Caco-2 (cell line): ENCODE measurements at regions not wholly inside any gene's neighbourhood (a gene's known extent, or its start where the extent isn't known, plus 50 kb on each side); places are given as distances from the start of the nearest gene placed in this dataset.

Experiments
- BruUV-seq: library from RNA; stranded (reverse); fragments of 400-500 nt; replicated peaks from 2 replicates; lab custom pipeline; 2021; lab: Mats Ljungman, UMichigan
- CTCF ChIA-PET: fragments of 300-600 bp; sonication (Branson Sonifier 250); formaldehyde crosslinking; loops from one replicate; lab custom pipeline; 2022; ENCODE audit warnings: antibody characterized with exemption; lab: Charles Lee
- POLR2A ChIA-PET: fragments of 300-600 bp; sonication (Branson Sonifier 250); formaldehyde crosslinking; loops from one replicate; lab custom pipeline; 2022; ENCODE audit warnings: antibody characterized with exemption; lab: Charles Lee
- DNase-seq, 2 experiments: peaks; one replicate each; pipeline versions ENCODE4 v3.0.0 to v3.0.0-alpha.2; 2020 to 2022
- H3K27me3 ChIP-seq: replicated peaks from 2 replicates; pipeline ENCODE4 v1.6.0; 2011; ENCODE audit warnings: low read length; ENCODE audit not compliant: control insufficient read depth, insufficient read depth
- H3K36me3 ChIP-seq: 2 replicates; pipeline ENCODE4 v1.5.1; 2011; ENCODE audit warnings: low read length; ENCODE audit not compliant: control insufficient read depth, insufficient read depth
- H3K4me1 ChIP-seq: fragments of 250-450 bp; sonication (Bioruptor Pico); 2 replicates; pipeline ENCODE4 v1.5.1; 2020; ENCODE audit warnings: mild to moderate bottlenecking
- H3K4me3 ChIP-seq: 2 replicates; pipeline ENCODE4 v1.5.1; 2011; ENCODE audit warnings: low read depth, mild to moderate bottlenecking, control low read depth, low read length
- H3K9me3 ChIP-seq: fragments of 250-450 bp; sonication (Bioruptor Pico); 2 replicates; pipeline ENCODE4 v1.5.1; 2020; ENCODE audit warnings: mild to moderate bottlenecking, moderate library complexity
- H3K27ac Mint-ChIP-seq: one replicate; pipeline ENCODE4 v1.8.0; 2022; ENCODE audit warnings: mixed read lengths; ENCODE audit not compliant: unreplicated experiment
- H3K27me3 Mint-ChIP-seq: one replicate; pipeline ENCODE4 v1.8.0; 2022; ENCODE audit warnings: mixed read lengths; ENCODE audit not compliant: insufficient read depth, unreplicated experiment
- H3K36me3 Mint-ChIP-seq: one replicate; pipeline ENCODE4 v1.8.0; 2022; ENCODE audit warnings: mild to moderate bottlenecking, mixed read lengths; ENCODE audit not compliant: insufficient read depth, unreplicated experiment
- H3K4me1 Mint-ChIP-seq: one replicate; pipeline ENCODE4 v1.8.0; 2022; ENCODE audit warnings: low read depth, mixed read lengths; ENCODE audit not compliant: unreplicated experiment
- H3K4me3 Mint-ChIP-seq: one replicate; pipeline ENCODE4 v1.8.0; 2022; ENCODE audit warnings: mild to moderate bottlenecking, moderate library complexity, mixed read lengths; ENCODE audit not compliant: unreplicated experiment
- H3K9me3 Mint-ChIP-seq: one replicate; pipeline ENCODE4 v1.8.0; 2022; ENCODE audit warnings: mixed read lengths; ENCODE audit not compliant: unreplicated experiment
- intact Hi-C: fragments of 100-400 bp; cut with micrococcal nuclease; formaldehyde crosslinking; loops from one replicate; pipeline ENCODE4 v1.10.0; 2022; ENCODE audit not compliant: unreplicated experiment
- TF ChIP-seq, protein P1 (sequence below), 2 experiments: fragments of 200-600 bp in 1 of 2; IDR thresholded peaks; 1 replicate in 1 of 2; 2 replicates in 1 of 2; pipeline versions ENCODE4 v1.5.1 to v1.8.0; 2011 to 2022; ENCODE audit warnings: antibody characterized with exemption in 1 of 2, control low read depth in 1 of 2, inconsistent platforms in 1 of 2, low read depth in 1 of 2, low read length in 1 of 2, mild to moderate bottlenecking in 1 of 2, moderate library complexity in 1 of 2; ENCODE audit not compliant: insufficient read depth in 1 of 2, severe bottlenecking in 1 of 2, unreplicated experiment in 1 of 2

DNA sequence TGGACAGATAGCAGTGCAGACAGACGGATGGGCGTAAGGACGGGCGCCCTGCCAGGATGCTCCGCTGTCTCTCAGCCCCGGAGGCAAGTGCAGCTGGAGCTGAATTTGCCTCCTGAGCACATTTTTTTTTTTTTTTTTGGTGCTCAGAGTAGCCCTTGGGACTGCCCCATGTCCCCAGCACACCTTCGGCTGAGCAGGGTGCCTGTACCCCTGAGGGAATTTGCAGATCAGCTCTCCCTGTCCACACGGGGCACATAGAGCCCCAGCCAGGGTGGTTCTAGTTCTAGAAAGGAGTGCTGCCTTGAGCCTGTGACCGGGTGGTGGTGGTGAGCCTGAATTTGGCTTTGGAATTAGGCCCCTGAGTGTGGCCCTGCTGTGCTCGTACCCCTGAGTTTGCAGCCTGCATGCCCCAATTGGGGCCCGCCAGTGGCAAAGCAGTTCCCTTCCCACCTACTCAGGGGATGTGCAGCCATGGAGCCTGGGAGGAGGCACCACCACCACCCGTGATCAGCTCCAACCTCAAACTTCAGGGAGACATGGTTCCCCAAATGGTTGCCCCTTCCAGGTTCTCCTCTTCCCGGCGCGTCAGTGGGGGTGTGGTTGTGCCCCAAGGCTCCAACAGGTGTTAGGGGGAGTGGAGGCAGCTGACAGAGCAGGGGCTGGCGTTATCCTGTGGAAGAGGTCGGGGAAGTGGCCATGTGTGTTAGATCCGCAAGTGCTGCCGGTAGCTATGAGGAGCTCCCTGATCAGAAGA lies 1232.7 kb downstream of the BRD1 start:
- H3K4me1 ChIP-seq: no peaks in the 10 kb centered on the region
- H3K4me3 ChIP-seq: no peak overlapping the region
- intact Hi-C loops: no loop called here
- TF ChIP-seq, protein P1, sequence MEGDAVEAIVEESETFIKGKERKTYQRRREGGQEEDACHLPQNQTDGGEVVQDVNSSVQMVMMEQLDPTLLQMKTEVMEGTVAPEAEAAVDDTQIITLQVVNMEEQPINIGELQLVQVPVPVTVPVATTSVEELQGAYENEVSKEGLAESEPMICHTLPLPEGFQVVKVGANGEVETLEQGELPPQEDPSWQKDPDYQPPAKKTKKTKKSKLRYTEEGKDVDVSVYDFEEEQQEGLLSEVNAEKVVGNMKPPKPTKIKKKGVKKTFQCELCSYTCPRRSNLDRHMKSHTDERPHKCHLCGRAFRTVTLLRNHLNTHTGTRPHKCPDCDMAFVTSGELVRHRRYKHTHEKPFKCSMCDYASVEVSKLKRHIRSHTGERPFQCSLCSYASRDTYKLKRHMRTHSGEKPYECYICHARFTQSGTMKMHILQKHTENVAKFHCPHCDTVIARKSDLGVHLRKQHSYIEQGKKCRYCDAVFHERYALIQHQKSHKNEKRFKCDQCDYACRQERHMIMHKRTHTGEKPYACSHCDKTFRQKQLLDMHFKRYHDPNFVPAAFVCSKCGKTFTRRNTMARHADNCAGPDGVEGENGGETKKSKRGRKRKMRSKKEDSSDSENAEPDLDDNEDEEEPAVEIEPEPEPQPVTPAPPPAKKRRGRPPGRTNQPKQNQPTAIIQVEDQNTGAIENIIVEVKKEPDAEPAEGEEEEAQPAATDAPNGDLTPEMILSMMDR (IDR thresholded peaks at IDR 0.05; ENCODE audit: insufficient read depth in 1 of 2, low read depth in 1 of 2, low read length in 1 of 2, severe bottlenecking in 1 of 2, unreplicated experiment in 1 of 2): no peak
- CTCF ChIA-PET: interaction anchor here (0.7 kb wide), 2 partner anchors 151 to 835 kb away, joined by 3 read pairs; no protein-coding TSS in a partner anchor
- BruUV-seq: no TSS peak
- H3K27me3 Mint-ChIP-seq: no peaks in the 10 kb centered on the region
- no peak overlapping the region for H3K27ac Mint-ChIP-seq
- no peak for DNase-seq
- H3K27me3 ChIP-seq: no peaks in the 10 kb centered on the region
- no peaks in the 10 kb centered on the region for H3K9me3 Mint-ChIP-seq
- 0 out of 2 replicates have a peak, but pooled peaks cover 3% of the 10 kb centered on the region for H3K9me3 ChIP-seq
- POLR2A ChIA-PET: no interaction called here
- H3K4me3 Mint-ChIP-seq: no peak overlapping the region
- H3K36me3 Mint-ChIP-seq: no peaks in the 10 kb centered on the region
- no peaks in the 10 kb centered on the region for H3K4me1 Mint-ChIP-seq
- no peaks in the 10 kb centered on the region for H3K36me3 ChIP-seq

DNA sequence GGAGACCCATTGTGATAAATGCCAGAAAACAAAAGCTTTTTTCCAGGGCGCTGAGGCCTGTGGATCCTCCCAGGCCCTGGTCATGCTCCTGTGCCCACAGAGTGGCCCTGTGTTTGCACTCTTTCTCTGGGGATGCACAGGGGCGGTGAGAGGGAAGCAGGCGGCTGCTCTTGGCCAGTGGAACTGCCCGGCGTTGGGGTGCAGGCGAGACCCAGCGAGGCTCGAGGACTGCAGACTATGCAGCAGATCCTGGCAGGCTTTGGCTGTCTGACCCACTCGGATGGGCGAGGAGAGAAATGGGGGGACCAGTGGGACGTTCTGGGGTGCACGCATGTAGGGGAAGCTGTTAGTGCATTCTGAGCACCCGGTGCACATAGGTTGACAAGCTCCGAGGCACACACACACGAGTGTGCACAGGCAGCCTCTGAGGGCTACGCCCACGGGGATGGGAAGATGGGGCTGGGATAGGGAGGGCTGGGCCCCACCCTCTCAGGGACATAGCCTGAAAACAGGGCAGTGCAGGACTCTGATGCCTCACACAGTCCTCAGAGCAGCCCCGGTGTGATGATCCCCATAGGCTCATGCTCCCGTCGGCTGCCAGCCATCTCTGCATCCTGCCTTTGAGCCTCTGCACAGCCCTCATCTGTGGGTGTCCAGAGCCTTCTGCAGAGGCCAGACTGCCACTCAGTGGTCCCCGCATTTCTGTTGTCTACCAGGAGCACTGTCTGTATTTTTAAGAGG lies 1233.5 kb downstream of the BRD1 start:
- H3K4me1 Mint-ChIP-seq: no peaks in the 10 kb centered on the region
- H3K9me3 ChIP-seq: 0 out of 2 replicates have a peak, but pooled peaks cover 3% of the 10 kb centered on the region
- H3K27ac Mint-ChIP-seq: no peak overlapping the region
- no peaks in the 10 kb centered on the region for H3K27me3 Mint-ChIP-seq
- DNase-seq: no peak
- TF ChIP-seq, protein P1 (IDR thresholded peaks at IDR 0.05; ENCODE audit: insufficient read depth in 1 of 2, low read depth in 1 of 2, low read length in 1 of 2, severe bottlenecking in 1 of 2, unreplicated experiment in 1 of 2): no peak
- H3K4me3 Mint-ChIP-seq: no peak overlapping the region
- H3K36me3 Mint-ChIP-seq: no peaks in the 10 kb centered on the region
- H3K9me3 Mint-ChIP-seq: no peaks in the 10 kb centered on the region
- POLR2A ChIA-PET: no interaction called here
- H3K4me3 ChIP-seq: no peak overlapping the region
- BruUV-seq: no TSS peak
- CTCF ChIA-PET: no interaction called here
- no peaks in the 10 kb centered on the region for H3K36me3 ChIP-seq
- intact Hi-C loops: no loop called here
- H3K4me1 ChIP-seq: no peaks in the 10 kb centered on the region
- H3K27me3 ChIP-seq: no peaks in the 10 kb centered on the region

DNA sequence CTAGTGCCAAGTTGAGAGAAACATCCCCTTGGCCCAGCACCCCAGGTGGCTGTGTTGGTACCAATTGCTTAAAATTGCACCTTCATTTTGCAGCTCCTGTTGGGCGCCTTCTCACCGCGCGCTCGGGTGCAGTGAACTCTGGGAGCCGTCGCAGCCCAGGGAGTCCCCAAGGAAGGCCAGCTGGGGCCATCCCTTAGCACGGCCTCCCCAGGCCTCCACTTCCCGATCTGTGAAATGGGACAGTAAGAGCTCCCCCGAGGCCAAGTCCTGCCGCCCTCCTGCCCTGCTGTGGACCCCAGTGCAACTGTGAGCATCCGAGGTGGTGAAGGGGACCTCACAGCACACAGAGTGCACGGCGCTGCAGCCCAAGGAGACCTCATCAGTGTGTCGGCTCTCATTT lies 1234.1 kb downstream of the BRD1 start:
- Mint-ChIP-seq H3K36me3 (no peaks in the 10 kb centered on the region), H3K4me1 (no peaks in the 10 kb centered on the region), H3K9me3 (no peaks in the 10 kb centered on the region), H3K27me3 (no peaks in the 10 kb centered on the region), H3K4me3 (no peak overlapping the region), H3K27ac (no peak overlapping the region)
- 0 out of 2 replicates have a peak, but pooled peaks cover 3% of the 10 kb centered on the region for H3K9me3 ChIP-seq
- no peaks in the 10 kb centered on the region for H3K36me3 ChIP-seq
- H3K27me3 ChIP-seq: no peaks in the 10 kb centered on the region
- no peak for DNase-seq
- ChIA-PET POLR2A (no interaction called here), CTCF (no interaction called here)
- intact Hi-C loops: no loop called here
- no TSS peak for BruUV-seq
- TF ChIP-seq, protein P1 (IDR thresholded peaks at IDR 0.05; ENCODE audit: insufficient read depth in 1 of 2, low read depth in 1 of 2, low read length in 1 of 2, severe bottlenecking in 1 of 2, unreplicated experiment in 1 of 2): no peak
- no peaks in the 10 kb centered on the region for H3K4me1 ChIP-seq
- H3K4me3 ChIP-seq: no peak overlapping the region
